NCI-H146 (cell line): ENCODE measurements at regions not wholly inside any gene's neighbourhood (a gene's known extent, or its start where the extent isn't known, plus 50 kb on each side); places are given as distances from the start of the nearest gene placed in this dataset.

Source experiments
- DNase-seq: peaks from one replicate; lab custom pipeline; 2025; lab: John Stamatoyannopoulos, UW

DNA sequence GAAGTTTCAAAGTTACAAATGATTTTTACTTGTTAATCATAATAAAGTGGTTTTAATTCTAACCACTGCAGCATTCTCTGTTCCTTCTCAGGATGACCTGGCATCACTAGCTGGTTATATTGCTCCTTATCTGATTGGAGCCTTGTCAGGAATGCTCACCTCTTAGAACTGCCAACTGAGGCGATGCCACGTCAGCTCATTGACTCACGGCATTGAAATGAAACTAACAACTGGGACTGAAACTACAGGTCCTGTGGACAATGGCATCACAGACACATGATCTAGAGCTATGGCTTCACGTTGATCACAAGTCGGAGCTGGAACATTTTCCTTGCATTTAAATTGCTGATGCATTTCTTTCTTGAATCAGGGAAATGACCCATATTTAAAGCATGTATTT, 54.9 kb upstream of the MAP2 start:
- no peak for DNase-seq

DNA sequence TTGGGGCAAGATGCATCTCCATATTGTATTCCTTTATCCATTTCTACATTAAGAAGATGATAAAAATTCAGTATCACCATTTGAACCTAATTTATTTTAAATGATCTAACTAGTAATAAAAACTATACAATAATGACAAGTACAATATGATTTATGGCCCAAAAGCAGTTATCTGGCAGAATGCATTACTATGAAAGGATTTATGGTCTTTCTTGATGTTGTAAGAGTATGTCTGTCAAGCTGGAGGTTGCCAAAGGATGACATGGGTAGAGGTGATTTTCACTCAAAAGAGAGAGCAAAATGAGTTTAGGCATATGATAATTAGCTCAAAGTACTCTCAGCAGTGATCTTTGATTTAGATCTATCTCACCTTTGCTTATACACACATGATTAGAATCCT, 54.2 kb upstream of the MAP2 start:
- no peak for DNase-seq

DNA sequence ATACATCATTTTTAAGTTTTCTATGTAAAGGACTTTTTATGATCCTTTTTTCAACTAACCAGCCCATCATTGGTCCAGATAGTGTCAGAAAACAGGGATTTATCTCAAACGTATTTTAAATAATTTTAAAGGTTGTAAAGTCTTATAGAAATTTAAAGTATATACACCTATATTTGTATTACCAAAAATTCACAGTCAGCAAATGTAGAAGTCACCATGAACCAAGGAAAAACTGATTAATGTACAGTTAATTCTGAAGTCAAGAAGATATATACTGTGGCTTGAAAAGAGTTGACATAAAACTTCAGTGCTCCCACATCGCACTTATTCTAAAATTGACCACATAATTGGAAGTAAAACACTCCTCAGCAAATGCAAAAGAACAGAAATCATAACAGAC, 52.4 kb upstream of the MAP2 start:
- DNase-seq, result no peak
